Stimulated activated naive B cell treated with anti-CD40 and anti-IgM and Interleukin-4, amounts not matched to agents 10 μg/mL and 1 μg/mL and 100 μg/mL, for 72 hours (primary cell): ENCODE measurements at regions not wholly inside any gene's neighbourhood (a gene's known extent, or its start where the extent isn't known, plus 50 kb on each side); places are given as distances from the start of the nearest gene placed in this dataset.
"Not testable (repeated sequence)": the region's sequence is repeated elsewhere in the genome, so short reads cannot be mapped to it uniquely, and the experiment has no call there.

Experiments used
- ATAC-seq, 2 donors: fragments of 150-1000 bp; cut with Tn5 transposase; replicated peaks; 2 replicates each; pipeline ENCODE4 v1.10.0; 2021; ENCODE audit warnings: moderate library complexity in 1 of 2
- DNase-seq: peaks from one replicate; pipeline ENCODE4 v3.0.0; 2021
- H3K27ac Mint-ChIP-seq: one replicate; pipeline ENCODE4 v1.8.0; 2022; ENCODE audit warnings: mild to moderate bottlenecking, mixed read lengths
- H3K27me3 Mint-ChIP-seq, 2 donors: one replicate each; pipeline ENCODE4 v1.8.0; 2022; ENCODE audit warnings: mixed read lengths in 2 of 2
- H3K36me3 Mint-ChIP-seq, 2 donors: one replicate each; pipeline ENCODE4 v1.8.0; 2022; ENCODE audit warnings: mixed read lengths in 2 of 2, mild to moderate bottlenecking in 1 of 2
- H3K4me1 Mint-ChIP-seq, 2 donors: one replicate each; pipeline ENCODE4 v1.8.0; 2022; ENCODE audit warnings: mixed read lengths in 2 of 2, mild to moderate bottlenecking in 1 of 2
- H3K4me3 Mint-ChIP-seq, 2 donors: one replicate each; pipeline ENCODE4 v1.8.0; 2022; ENCODE audit warnings: mild to moderate bottlenecking in 2 of 2, mixed read lengths in 2 of 2, moderate library complexity in 1 of 2
- H3K9me3 Mint-ChIP-seq, 2 donors: one replicate each; pipeline ENCODE4 v1.8.0; 2022; ENCODE audit warnings: mixed read lengths in 2 of 2, mild to moderate bottlenecking in 1 of 2

GRCh38 chr20:22967706-22968105 lies 67.4 kb upstream of the SSTR4 start:
- not testable (repeated sequence) for DNase-seq, H3K4me3 Mint-ChIP-seq, ATAC-seq, H3K9me3 Mint-ChIP-seq, H3K27ac Mint-ChIP-seq, H3K4me1 Mint-ChIP-seq, H3K27me3 Mint-ChIP-seq, H3K36me3 Mint-ChIP-seq

- H3K36me3 Mint-ChIP-seq, H3K9me3 Mint-ChIP-seq, H3K27ac Mint-ChIP-seq, H3K4me1 Mint-ChIP-seq, DNase-seq, H3K27me3 Mint-ChIP-seq, ATAC-seq, H3K4me3 Mint-ChIP-seq: not testable (repeated sequence)
Measured at GRCh38 chr20:22969031-22969430, 66.1 kb upstream of the SSTR4 start.

- not testable (repeated sequence) for DNase-seq, H3K27me3 Mint-ChIP-seq, ATAC-seq, H3K9me3 Mint-ChIP-seq, H3K4me1 Mint-ChIP-seq, H3K36me3 Mint-ChIP-seq, H3K4me3 Mint-ChIP-seq, H3K27ac Mint-ChIP-seq
Measured at GRCh38 chr20:22971077-22971476, 64.0 kb upstream of the SSTR4 start.

GRCh38 chr20:22974354-22974753 lies 60.8 kb upstream of the SSTR4 start:
- no peak overlapping the region for H3K4me3 Mint-ChIP-seq
- H3K27me3 Mint-ChIP-seq: peaks cover 3 to 5% of the 10 kb centered on the region in 2 donors
- H3K36me3 Mint-ChIP-seq: no peaks in the 10 kb centered on the region
- no peak for DNase-seq
- no peak overlapping the region for H3K27ac Mint-ChIP-seq
- H3K4me1 Mint-ChIP-seq: peaks cover 0 to 10% of the 10 kb centered on the region in 2 donors
- peaks cover 0 to 2% of the 10 kb centered on the region in 2 donors for H3K9me3 Mint-ChIP-seq
- peak in 1 of 2 donors; percentile 42 for ATAC-seq

GRCh38 chr20:22977047-22977785 lies 57.9 kb upstream of the SSTR4 start:
- Mint-ChIP-seq H3K36me3 (no peaks in the 10 kb centered on the region), H3K27ac (no peak overlapping the region), H3K4me1 (no peaks in the 10 kb centered on the region), H3K27me3 (peaks cover 5 to 6% of the 10 kb centered on the region in 2 donors), H3K9me3 (peaks cover 2 to 6% of the 10 kb centered on the region in 2 donors), H3K4me3 (no peak overlapping the region)
- DNase-seq: no peak
- ATAC-seq: no peak

- peaks cover 0 to 9% of the 10 kb centered on the region in 2 donors for H3K4me1 Mint-ChIP-seq
- no peak overlapping the region for H3K4me3 Mint-ChIP-seq
- no peak overlapping the region for H3K27ac Mint-ChIP-seq
- no peaks in the 10 kb centered on the region for H3K36me3 Mint-ChIP-seq
- DNase-seq (no peak), ATAC-seq (no peak)
- peaks cover 8% of the 10 kb centered on the region in 2 donors for H3K9me3 Mint-ChIP-seq
- H3K27me3 Mint-ChIP-seq: peaks cover 10 to 21% of the 10 kb centered on the region in 2 donors
Measured at GRCh38 chr20:22984008-22984407, 51.1 kb upstream of the SSTR4 start.

GRCh38 chr20:22984606-22985005 lies 50.5 kb upstream of the SSTR4 start:
- peaks cover 10 to 15% of the 10 kb centered on the region in 2 donors for H3K27me3 Mint-ChIP-seq
- H3K9me3 Mint-ChIP-seq: peaks cover 8% of the 10 kb centered on the region in 2 donors

GRCh38 chr20:22985239-22985778 lies 49.8 kb upstream of the SSTR4 start:
- no peak overlapping the region for H3K4me3 Mint-ChIP-seq

More at GRCh38 chr20:22984606-22985005, 50.5 kb upstream of the SSTR4 start:
- H3K4me3 Mint-ChIP-seq: no peak overlapping the region
- H3K36me3 Mint-ChIP-seq: no peaks in the 10 kb centered on the region
- DNase-seq (no peak), ATAC-seq (no peak)
- H3K4me1 Mint-ChIP-seq: peaks cover 0 to 9% of the 10 kb centered on the region in 2 donors
- no peak overlapping the region for H3K27ac Mint-ChIP-seq

More at GRCh38 chr20:22985239-22985778, 49.8 kb upstream of the SSTR4 start:
- ATAC-seq: no peak
- peaks cover 8% of the 10 kb centered on the region in 2 donors for H3K9me3 Mint-ChIP-seq
- no peaks in the 10 kb centered on the region for H3K36me3 Mint-ChIP-seq
- DNase-seq: no peak
- H3K27ac Mint-ChIP-seq: no peak overlapping the region
- H3K4me1 Mint-ChIP-seq: peaks cover 0 to 9% of the 10 kb centered on the region in 2 donors
- H3K27me3 Mint-ChIP-seq: peaks cover 10 to 15% of the 10 kb centered on the region in 2 donors
